ENCODE measurements at regions not wholly inside any gene's neighbourhood (a gene's known extent, or its start where the extent isn't known, plus 50 kb on each side); places are given as distances from the start of the nearest gene placed in this dataset.
"Not testable (repeated sequence)": the region's sequence is repeated elsewhere in the genome, so short reads cannot be mapped to it uniquely, and the experiment has no call there.

DNA sequence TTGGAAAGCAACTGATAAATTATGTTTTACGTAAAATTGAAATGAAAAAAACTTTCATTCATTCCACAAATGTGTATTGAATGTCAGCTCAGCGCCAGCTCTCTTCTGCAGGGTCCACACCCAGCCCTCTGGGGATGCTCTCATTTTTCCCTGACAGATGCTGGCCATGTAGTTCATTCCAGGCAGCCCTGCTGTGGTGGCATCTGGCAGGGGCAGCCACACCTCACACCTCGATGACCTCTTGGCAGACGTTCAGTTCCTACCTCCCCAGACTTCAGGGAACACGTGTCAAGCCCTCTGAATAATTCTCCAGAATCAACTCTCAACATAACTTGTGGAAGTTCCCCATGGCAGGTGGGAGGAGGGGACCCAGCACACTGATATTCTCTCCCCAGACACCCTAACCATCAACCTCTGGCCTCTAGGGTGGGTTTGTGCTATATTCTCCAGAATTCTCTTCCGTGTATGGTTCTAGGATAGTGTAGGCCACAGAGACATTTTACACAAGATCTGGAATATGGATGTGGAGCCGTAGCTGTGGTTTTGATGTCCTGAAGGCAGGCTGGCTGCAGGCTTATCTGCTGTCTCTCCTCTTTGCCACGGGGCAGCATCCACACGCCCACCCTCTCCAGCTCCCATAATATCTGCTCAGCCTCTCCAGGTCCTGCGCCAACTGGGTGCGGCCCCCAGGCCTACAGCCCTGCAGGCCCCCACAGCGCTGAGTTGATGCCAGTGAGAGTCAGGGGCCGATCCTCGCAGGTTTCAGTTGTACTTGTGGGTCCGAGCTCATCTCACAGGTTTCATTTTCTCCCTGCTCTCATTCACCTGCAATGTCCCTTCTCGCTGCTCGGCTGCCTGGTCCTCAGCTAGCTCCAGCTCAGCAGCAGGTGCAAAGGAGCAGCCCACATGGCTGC, 175.8 kb upstream of the ARID1B start:
- DNase-seq (ENCODE audit: low read depth in 2 of 2), result no peak

- no peak for DNase-seq (ENCODE audit: low read depth in 2 of 2)
Observed at GRCh38 chr6:156600678-156601077, 176.5 kb upstream of the ARID1B start.

DNA sequence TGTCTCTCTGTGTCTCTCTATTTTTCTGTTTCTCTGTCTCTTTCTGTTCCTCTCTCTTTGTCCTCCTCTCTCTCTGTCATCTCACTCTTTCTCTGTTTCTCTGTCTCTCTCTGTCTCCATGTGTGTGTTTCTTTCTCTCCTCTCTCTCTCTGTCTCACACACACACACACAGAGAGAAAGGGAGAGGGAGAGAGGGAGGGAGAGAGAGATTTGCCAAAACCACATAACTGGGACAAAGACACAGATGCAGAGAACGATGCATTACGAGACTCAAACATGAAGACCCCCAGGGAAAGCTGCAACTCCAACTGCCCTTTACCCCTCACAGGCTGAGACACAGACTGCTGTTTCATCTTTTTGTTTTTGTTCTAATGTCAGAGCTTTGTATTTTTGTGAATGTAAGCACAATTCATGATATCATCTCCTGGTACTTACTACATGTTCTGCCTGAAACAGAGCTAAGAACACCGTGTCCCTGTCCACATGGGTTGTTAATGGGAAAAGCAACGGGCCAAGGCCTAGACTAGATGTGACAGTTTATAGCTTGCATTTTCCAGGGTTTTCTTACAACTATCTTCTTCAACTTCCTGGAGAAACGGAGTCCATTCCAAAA, 177.1 kb upstream of the ARID1B start:
- no peak for DNase-seq (ENCODE audit: low read depth in 2 of 2)

DNA sequence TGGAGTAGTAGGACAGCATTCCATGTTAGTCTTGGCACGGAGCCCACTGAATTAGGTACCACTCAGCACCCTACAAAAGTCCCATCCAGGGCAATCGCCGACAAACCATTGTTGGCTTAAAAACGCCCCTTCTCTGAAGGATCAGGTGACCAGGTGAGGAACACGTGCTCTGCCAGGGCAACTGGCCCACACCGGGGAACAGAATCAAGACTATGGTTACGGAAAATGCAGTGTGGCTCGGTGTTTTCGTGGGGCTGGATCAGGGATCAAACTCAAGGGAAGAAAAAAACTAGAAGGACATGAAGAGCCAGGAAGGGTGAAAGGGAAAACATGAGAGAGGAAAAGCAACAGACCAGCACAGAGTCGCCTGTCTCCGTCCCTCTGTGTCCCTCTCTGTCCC, 177.8 kb upstream of the ARID1B start:
- DNase-seq (ENCODE audit: low read depth in 2 of 2), result no peak

DNA sequence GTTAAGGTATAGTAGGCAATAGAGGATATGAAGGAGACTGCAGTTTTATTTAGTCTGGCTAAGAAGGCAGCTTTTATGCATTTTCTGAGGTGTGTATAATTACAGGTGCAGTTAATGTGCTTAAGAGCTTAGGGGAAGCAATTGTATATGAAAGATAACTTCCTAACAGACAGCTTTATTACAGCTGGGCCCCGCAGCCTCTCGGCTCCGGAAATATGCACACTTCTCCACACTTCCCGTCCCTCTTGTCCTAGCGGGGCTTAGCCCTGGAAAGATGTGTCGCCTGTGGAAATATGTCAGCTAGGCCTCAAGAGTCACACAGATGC, 178.4 kb upstream of the ARID1B start:
- no peak for DNase-seq (ENCODE audit: low read depth in 2 of 2)

DNA sequence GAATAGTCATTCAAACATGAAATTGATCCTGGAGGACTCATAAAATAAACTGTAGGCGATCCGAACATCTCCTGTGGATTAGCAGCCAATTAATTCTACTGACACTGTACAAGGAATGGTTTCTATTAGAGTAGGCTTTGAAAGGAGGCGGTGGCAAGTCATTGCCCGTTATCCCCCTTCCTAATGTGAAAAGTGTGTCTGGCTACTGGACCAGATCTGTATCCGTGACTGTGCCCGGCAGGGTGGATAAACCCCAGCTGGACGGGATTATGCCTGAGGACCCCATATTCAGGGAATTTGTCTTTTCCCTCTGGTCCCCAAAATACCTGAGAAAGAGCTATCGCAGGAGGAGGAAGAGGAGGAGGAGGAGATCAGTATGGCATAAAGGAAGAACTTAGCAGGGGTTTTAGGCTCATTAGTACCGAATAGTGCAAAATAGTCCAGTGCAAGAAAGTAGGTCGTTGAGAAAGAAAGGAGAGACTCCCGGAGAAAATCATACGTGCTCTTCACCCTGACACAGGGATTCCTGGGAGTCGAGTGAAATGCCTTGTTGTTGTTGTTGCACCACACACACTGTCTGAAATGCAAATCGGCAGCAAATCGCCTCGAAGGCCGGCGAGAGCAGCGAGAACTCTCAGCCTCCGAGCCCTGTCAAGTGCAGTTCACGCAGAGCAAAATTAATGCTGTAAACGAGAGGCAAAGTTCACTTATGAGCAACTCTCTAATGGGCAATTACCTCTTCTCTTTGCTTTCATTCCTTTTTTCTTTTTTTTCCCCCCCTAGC, 178.9 kb upstream of the ARID1B start:
- no peak for DNase-seq (ENCODE audit: low read depth in 2 of 2)

GRCh38 chr6:156597095-156597494, 180.1 kb upstream of the ARID1B start:
- no peak for DNase-seq (ENCODE audit: low read depth in 2 of 2)

DNA sequence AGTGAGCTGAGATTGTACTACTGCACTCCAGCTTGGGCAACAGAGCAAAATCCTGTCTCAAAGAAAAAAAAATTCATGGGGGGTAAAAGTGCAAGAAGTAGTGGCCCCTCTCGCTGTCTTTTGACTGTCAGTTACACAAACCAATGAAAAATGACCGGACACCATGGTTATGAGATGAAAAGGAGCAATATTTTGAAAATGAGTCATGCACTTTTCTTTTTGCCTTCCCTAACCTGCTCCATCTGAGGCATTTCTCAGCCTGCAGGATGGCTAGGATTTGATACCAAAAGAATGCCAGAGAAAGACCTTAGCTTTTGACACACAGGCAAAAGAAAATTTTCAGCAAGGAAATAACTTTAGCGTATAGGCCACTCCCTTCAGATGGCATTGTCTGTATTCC, 181.7 kb upstream of the ARID1B start:
- DNase-seq (ENCODE audit: low read depth in 2 of 2), result no peak

DNA sequence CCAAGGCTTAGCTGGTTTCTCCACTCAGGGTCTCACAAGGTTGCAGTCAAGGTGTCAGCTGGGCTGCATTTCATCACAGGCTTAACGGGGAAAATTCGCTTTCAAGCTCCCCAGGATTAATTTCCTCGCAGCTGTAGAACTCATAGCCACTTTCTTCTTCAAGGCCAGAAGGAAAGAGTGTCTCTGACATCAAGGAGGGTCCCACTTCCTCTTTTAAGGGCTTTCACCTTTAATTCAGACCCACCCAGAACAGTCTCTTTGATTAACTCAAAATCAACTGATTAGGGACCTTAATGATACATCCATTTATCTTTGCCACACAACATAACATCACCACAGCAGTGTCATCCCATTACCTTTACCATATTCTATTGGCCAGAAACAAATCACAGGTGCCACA, 183.3 kb upstream of the ARID1B start:
- no peak for DNase-seq (ENCODE audit: low read depth in 2 of 2)

GRCh38 chr6:156593127-156593526, 184.1 kb upstream of the ARID1B start:
- no peak for DNase-seq (ENCODE audit: low read depth in 2 of 2)

- DNase-seq (ENCODE audit: low read depth in 2 of 2), result no peak
Observed at GRCh38 chr6:156590482-156590881, 186.7 kb upstream of the ARID1B start.

- DNase-seq (ENCODE audit: low read depth in 2 of 2), result no peak
Observed at GRCh38 chr6:156589281-156589680, 187.9 kb upstream of the ARID1B start.

- DNase-seq (ENCODE audit: low read depth in 2 of 2), result no peak
Observed at GRCh38 chr6:156587751-156588301, 189.4 kb upstream of the ARID1B start.

DNA sequence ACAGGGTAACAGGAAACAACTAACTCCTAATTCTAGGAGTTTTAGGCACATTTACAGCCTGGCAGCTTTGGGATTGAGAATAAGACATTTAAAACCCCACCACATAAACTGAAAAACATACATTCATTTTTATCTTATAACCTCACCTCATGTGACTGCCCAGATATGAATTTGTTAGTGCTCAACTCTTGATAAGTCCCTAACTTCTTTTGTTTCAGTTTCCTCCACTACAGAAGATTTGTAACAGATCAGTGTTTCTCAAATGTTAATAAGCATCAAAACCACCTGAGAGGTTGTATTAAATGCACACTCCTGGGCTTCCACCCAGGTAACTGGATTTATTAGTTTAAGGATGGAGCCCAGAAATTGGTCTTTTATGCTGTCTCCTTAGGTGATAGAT, 190.1 kb upstream of the ARID1B start:
- DNase-seq (ENCODE audit: low read depth in 2 of 2), result no peak

- no peak for DNase-seq (ENCODE audit: low read depth in 2 of 2)
Observed at GRCh38 chr6:156585859-156586258, 191.3 kb upstream of the ARID1B start.

GRCh38 chr6:156584121-156584520, 193.1 kb upstream of the ARID1B start:
- not testable (repeated sequence) for DNase-seq (ENCODE audit: low read depth in 2 of 2)

GRCh38 chr6:156583083-156583482, 194.1 kb upstream of the ARID1B start:
- no peak for DNase-seq (ENCODE audit: low read depth in 2 of 2)

DNA sequence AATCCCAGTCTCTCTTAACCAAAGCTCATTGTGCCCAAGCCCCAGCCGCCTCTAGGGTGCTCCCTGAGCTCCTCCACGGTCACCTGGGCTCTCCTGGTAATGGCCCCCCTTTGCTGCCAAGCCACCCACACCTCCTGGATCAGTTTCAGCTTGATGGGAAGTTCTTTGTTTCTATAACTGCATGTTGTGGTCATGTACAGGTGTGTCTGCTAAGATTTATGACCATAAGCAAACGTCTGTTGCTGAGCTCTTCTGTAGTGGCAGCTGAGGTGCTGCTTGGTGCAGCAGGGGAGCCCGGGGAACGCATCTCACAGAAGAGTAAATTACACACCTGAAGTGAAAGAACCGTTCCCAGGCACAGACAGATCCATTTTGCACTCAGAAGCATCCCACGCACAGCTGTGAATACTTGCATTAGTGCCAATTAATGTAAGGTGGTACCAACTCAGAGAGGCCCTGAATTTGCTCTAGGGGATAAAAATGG, 194.6 kb upstream of the ARID1B start:
- no peak for DNase-seq (ENCODE audit: low read depth in 2 of 2)

GRCh38 chr6:156579564-156579963, 197.6 kb upstream of the ARID1B start:
- no peak for DNase-seq (ENCODE audit: low read depth in 2 of 2)

- DNase-seq (ENCODE audit: low read depth in 2 of 2), result no peak
Observed at GRCh38 chr6:156577749-156578148, 199.4 kb upstream of the ARID1B start.

DNA sequence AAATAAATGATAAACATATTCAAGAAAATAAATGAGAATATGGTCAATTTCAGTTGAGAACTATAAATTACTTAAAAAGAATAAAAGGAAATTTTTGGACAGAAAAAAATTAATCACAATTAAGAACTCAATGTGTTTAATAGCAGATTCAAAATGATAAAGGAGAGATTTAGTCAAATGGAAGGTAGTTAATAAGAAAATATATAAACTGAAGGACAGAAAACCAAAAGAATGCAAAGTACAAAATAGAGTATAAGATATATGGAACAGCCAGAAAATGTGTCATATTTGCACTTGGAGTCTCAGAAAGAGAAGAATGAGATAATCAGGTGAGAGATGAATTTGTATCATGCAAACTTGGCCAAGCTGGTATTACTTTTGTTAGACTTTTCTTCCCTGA, 201.8 kb upstream of the ARID1B start:
- DNase-seq (ENCODE audit: low read depth in 2 of 2), result no peak

- no peak for DNase-seq (ENCODE audit: low read depth in 2 of 2)
Observed at GRCh38 chr6:156564807-156565149, 212.4 kb upstream of the ARID1B start.
